Uterus (tissue), 3 donors: ENCODE measurements at regions not wholly inside any gene's neighbourhood (a gene's known extent, or its start where the extent isn't known, plus 50 kb on each side); places are given as distances from the start of the nearest gene placed in this dataset.

ENCODE experiments used
- DNase-seq, 2 donors: peaks; one replicate each; pipeline ENCODE4 v3.0.0-alpha.2; 2019 to 2020
- H3K27ac ChIP-seq, 2 donors: fragments of 200-600 bp; sonication (generic); 1 replicate in 1 of 2; 2 replicates in 1 of 2; pipeline ENCODE4 v1.5.1; 2016 to 2018
- H3K27me3 ChIP-seq, 2 donors: fragments of 200-600 bp; sonication (generic); one replicate each; pipeline ENCODE4 v1.5.1; 2018 to 2019; ENCODE audit warnings: control low read depth in 1 of 2
- H3K36me3 ChIP-seq, 2 donors: fragments of 200-600 bp; sonication (generic); one replicate each; pipeline ENCODE4 v1.5.1; 2019; ENCODE audit warnings: control low read depth in 1 of 2
- H3K4me1 ChIP-seq, 2 donors: fragments of 200-600 bp; sonication (generic); one replicate each; pipeline ENCODE4 v1.5.1; 2018 to 2019; ENCODE audit warnings: control low read depth in 1 of 2
- H3K4me3 ChIP-seq, 2 donors: fragments of 200-600 bp; sonication (generic); 1 replicate in 1 of 2; 2 replicates in 1 of 2; pipeline ENCODE4 v1.5.1; 2018 to 2019; ENCODE audit warnings: mild to moderate bottlenecking in 1 of 2
- H3K9me3 ChIP-seq, 2 donors: fragments of 200-600 bp; sonication (generic); one replicate each; pipeline ENCODE4 v1.5.1; 2019; ENCODE audit warnings: control low read depth in 1 of 2
- CTCF ChIP-seq, 4 experiments: fragments of 200-600 bp in 2 of 4; fragments of 450-650 bp in 2 of 4; sonication (generic) in 2 of 4; IDR thresholded peaks; one replicate each; pipeline ENCODE4 v1.5.1; 2016 to 2019; ENCODE audit warnings: antibody characterized with exemption in 4 of 4, mild to moderate bottlenecking in 2 of 4, moderate library complexity in 1 of 4
- POLR2A ChIP-seq, 2 donors: fragments of 450-650 bp; IDR thresholded peaks; one replicate each; pipeline ENCODE4 v1.6.1; 2016; ENCODE audit warnings: antibody characterized with exemption in 2 of 2, mild to moderate bottlenecking in 1 of 2, moderate library complexity in 1 of 2
- intact Hi-C: fragments of 100-400 bp; cut with DNase I; formaldehyde crosslinking; loops from one replicate; pipeline ENCODE4 v1.15.1; 2023; ENCODE audit warnings: low total_unique reads
- donor health status: DM: yes; HTN: yes; CAD: no.

GRCh38 chr1:239976130-239976968 lies 115.3 kb upstream of the FMN2 start:
- peak in 1 of 2 donors; percentile 25 for DNase-seq
- H3K4me3 ChIP-seq = no peak overlapping the region
- intact Hi-C loops = no loop called here

GRCh38 chr1:239977416-239977815 lies 114.3 kb upstream of the FMN2 start:
- intact Hi-C loops = no loop called here
- Histone ChIP-seq H3K9me3 (peaks cover 0 to 3% of the 10 kb centered on the region in 2 donors), H3K27me3 (no peaks in the 10 kb centered on the region), H3K4me3 (no peak overlapping the region), H3K27ac (no peak overlapping the region), H3K36me3 (no peaks in the 10 kb centered on the region), H3K4me1 (no peaks in the 10 kb centered on the region)
- no peak for DNase-seq
- TF ChIP-seq POLR2A (IDR thresholded peaks at IDR 0.05) = no peak
- no peak for TF ChIP-seq CTCF (IDR thresholded peaks at IDR 0.05)

More at GRCh38 chr1:239976130-239976968, 115.3 kb upstream of the FMN2 start:
- Histone ChIP-seq H3K4me1 (no peaks in the 10 kb centered on the region), H3K36me3 (no peaks in the 10 kb centered on the region), H3K9me3 (peaks cover 0 to 3% of the 10 kb centered on the region in 2 donors), H3K27me3 (no peaks in the 10 kb centered on the region), H3K27ac (no peak overlapping the region)
- TF ChIP-seq CTCF (IDR thresholded peaks at IDR 0.05) = peak; percentile 52 to 84 (median 77)
- no peak for TF ChIP-seq POLR2A (IDR thresholded peaks at IDR 0.05)

- Histone ChIP-seq H3K9me3 (peaks cover 0 to 3% of the 10 kb centered on the region in 2 donors), H3K4me3 (no peak overlapping the region), H3K27ac (no peak overlapping the region), H3K36me3 (no peaks in the 10 kb centered on the region), H3K27me3 (no peaks in the 10 kb centered on the region), H3K4me1 (no peaks in the 10 kb centered on the region)
- DNase-seq = no peak
- intact Hi-C loops = no loop called here
- no peak for TF ChIP-seq CTCF (IDR thresholded peaks at IDR 0.05)
Observed at GRCh38 chr1:239979456-239979855, 112.2 kb upstream of the FMN2 start.

- Histone ChIP-seq H3K27me3 (no peaks in the 10 kb centered on the region), H3K36me3 (no peaks in the 10 kb centered on the region), H3K4me3 (no peak overlapping the region), H3K9me3 (peaks cover 0 to 3% of the 10 kb centered on the region in 2 donors), H3K4me1 (no peaks in the 10 kb centered on the region), H3K27ac (no peak overlapping the region)
- intact Hi-C loops = no loop called here
- TF ChIP-seq CTCF (IDR thresholded peaks at IDR 0.05) (no peak), POLR2A (IDR thresholded peaks at IDR 0.05) (no peak)
- DNase-seq = no peak
Observed at GRCh38 chr1:239982762-239983161, 108.9 kb upstream of the FMN2 start.

GRCh38 chr1:239985044-239985443 lies 106.6 kb upstream of the FMN2 start:
- no peak overlapping the region for H3K4me3 ChIP-seq
- TF ChIP-seq CTCF (IDR thresholded peaks at IDR 0.05) (no peak), POLR2A (IDR thresholded peaks at IDR 0.05) (no peak)
- H3K9me3 ChIP-seq = no peaks in the 10 kb centered on the region
- DNase-seq = no peak
- H3K27ac ChIP-seq = no peak overlapping the region
- intact Hi-C loops = no loop called here
- no peaks in the 10 kb centered on the region for H3K4me1 ChIP-seq
- no peaks in the 10 kb centered on the region for H3K27me3 ChIP-seq
- no peaks in the 10 kb centered on the region for H3K36me3 ChIP-seq
